ENCODE measurements at regions not wholly inside any gene's neighbourhood (a gene's known extent, or its start where the extent isn't known, plus 50 kb on each side); places are given as distances from the start of the nearest gene placed in this dataset.
"Not testable (repeated sequence)": the region's sequence is repeated elsewhere in the genome, so short reads cannot be mapped to it uniquely, and the experiment has no call there.

- DNase-seq (ENCODE audit: low read depth in 1 of 2, low spot score in 1 of 2): no peak
Observed at GRCh38 chr2:60251247-60251646, 302.2 kb downstream of the BCL11A start.

GRCh38 chr2:60249879-60250278 is 303.6 kb downstream of the BCL11A start:
- no peak for DNase-seq (ENCODE audit: low read depth in 1 of 2, low spot score in 1 of 2)

GRCh38 chr2:60247471-60247870 is 306.0 kb downstream of the BCL11A start:
- no peak for DNase-seq (ENCODE audit: low read depth in 1 of 2, low spot score in 1 of 2)

GRCh38 chr2:60246583-60246982 is 306.9 kb downstream of the BCL11A start:
- DNase-seq (ENCODE audit: low read depth in 1 of 2, low spot score in 1 of 2): no peak

GRCh38 chr2:60234274-60234986 is 319.0 kb downstream of the BCL11A start:
- no peak for DNase-seq (ENCODE audit: low read depth in 1 of 2, low spot score in 1 of 2)

GRCh38 chr2:60230596-60230995 is 322.9 kb downstream of the BCL11A start:
- no peak for DNase-seq (ENCODE audit: low read depth in 1 of 2, low spot score in 1 of 2)

- no peak for DNase-seq (ENCODE audit: low read depth in 1 of 2, low spot score in 1 of 2)
Observed at GRCh38 chr2:60230037-60230436, 323.4 kb downstream of the BCL11A start.

GRCh38 chr2:60226943-60227342 is 326.5 kb downstream of the BCL11A start:
- DNase-seq (ENCODE audit: low read depth in 1 of 2, low spot score in 1 of 2): no peak

- DNase-seq (ENCODE audit: low read depth in 1 of 2, low spot score in 1 of 2): no peak
Observed at GRCh38 chr2:60226191-60226590, 327.3 kb downstream of the BCL11A start.

- DNase-seq (ENCODE audit: low read depth in 1 of 2, low spot score in 1 of 2): no peak
Observed at GRCh38 chr2:60223859-60224258, 329.6 kb downstream of the BCL11A start.

- no peak for DNase-seq (ENCODE audit: low read depth in 1 of 2, low spot score in 1 of 2)
Observed at GRCh38 chr2:60221098-60221497, 332.4 kb downstream of the BCL11A start.

- DNase-seq (ENCODE audit: low read depth in 1 of 2, low spot score in 1 of 2): no peak
Observed at GRCh38 chr2:60219536-60219935, 333.9 kb downstream of the BCL11A start.

- no peak for DNase-seq (ENCODE audit: low read depth in 1 of 2, low spot score in 1 of 2)
Observed at GRCh38 chr2:60216452-60216995, 336.9 kb downstream of the BCL11A start.

- no peak for DNase-seq (ENCODE audit: low read depth in 1 of 2, low spot score in 1 of 2)
Observed at GRCh38 chr2:60215386-60215901, 338.0 kb downstream of the BCL11A start.

- DNase-seq (ENCODE audit: low read depth in 1 of 2, low spot score in 1 of 2): no peak
Observed at GRCh38 chr2:60214626-60214875, 338.9 kb downstream of the BCL11A start.

- no peak for DNase-seq (ENCODE audit: low read depth in 1 of 2, low spot score in 1 of 2)
Observed at GRCh38 chr2:60213865-60214625, 339.4 kb downstream of the BCL11A start.

GRCh38 chr2:60212181-60212945 is 341.1 kb downstream of the BCL11A start:
- no peak for DNase-seq (ENCODE audit: low read depth in 1 of 2, low spot score in 1 of 2)

- DNase-seq (ENCODE audit: low read depth in 1 of 2, low spot score in 1 of 2): not testable (repeated sequence)
Observed at GRCh38 chr2:60189006-60189405, 364.4 kb downstream of the BCL11A start.

- DNase-seq (ENCODE audit: low read depth in 1 of 2, low spot score in 1 of 2): no peak
Observed at GRCh38 chr2:60175290-60175689, 378.2 kb downstream of the BCL11A start.

- DNase-seq (ENCODE audit: low read depth in 1 of 2, low spot score in 1 of 2): no peak
Observed at GRCh38 chr2:60174146-60174545, 379.3 kb downstream of the BCL11A start.

GRCh38 chr2:60172801-60173200 is 380.7 kb downstream of the BCL11A start:
- DNase-seq (ENCODE audit: low read depth in 1 of 2, low spot score in 1 of 2): no peak

- DNase-seq (ENCODE audit: low read depth in 1 of 2, low spot score in 1 of 2): no peak
Observed at GRCh38 chr2:60170272-60170671, 383.2 kb downstream of the BCL11A start.

Data from stimulated activated CD4-positive, alpha-beta T cell treated with anti-CD3 and anti-CD28 coated beads, Interleukin-15, amount 100 ng/mL, for 1 hour (primary cell).